GM23338 (cell line): ENCODE measurements at regions not wholly inside any gene's neighbourhood (a gene's known extent, or its start where the extent isn't known, plus 50 kb on each side); places are given as distances from the start of the nearest gene placed in this dataset.

Experiments used
- ATAC-seq: fragments of 200-7000 bp; cut with Tn5 transposase; 3 replicates; pipeline ENCODE4 v1.9.1; 2020
- DNase-seq: peaks from one replicate; pipeline ENCODE4 v3.0.0-alpha.2; 2015; ENCODE audit warnings: low spot score
- H2AFZ ChIP-seq: fragments of 200-600 bp; sonication (generic); 2 replicates; pipeline ENCODE4 v1.8.0; 2016; ENCODE audit warnings: antibody characterized with exemption, mild to moderate bottlenecking, moderate library complexity
- H3F3A ChIP-seq: fragments of 200-600 bp; sonication (generic); replicated peaks from 2 replicates; pipeline ENCODE4 v1.8.0; 2017; ENCODE audit warnings: antibody characterized with exemption, mixed run types, low read depth
- H3K27ac ChIP-seq: fragments of 200-600 bp; sonication (generic); 2 replicates; pipeline ENCODE4 v1.6.1; 2016; ENCODE audit warnings: low read depth
- H3K27me3 ChIP-seq: fragments of 200-600 bp; sonication (generic); 2 replicates; pipeline ENCODE4 v1.8.0; 2016; ENCODE audit warnings: mild to moderate bottlenecking, mixed run types, moderate library complexity; ENCODE audit not compliant: insufficient read depth
- H3K36me3 ChIP-seq: fragments of 200-600 bp; sonication (generic); 2 replicates; pipeline ENCODE4 v1.8.0; 2016; ENCODE audit warnings: mild to moderate bottlenecking; ENCODE audit not compliant: insufficient read depth
- H3K4me1 ChIP-seq: fragments of 200-600 bp; sonication (generic); 2 replicates; pipeline ENCODE4 v1.8.0; 2016; ENCODE audit warnings: mild to moderate bottlenecking, moderate library complexity; ENCODE audit not compliant: insufficient read depth
- H3K4me2 ChIP-seq: fragments of 200-600 bp; sonication (generic); 2 replicates; pipeline ENCODE4 v1.7.1; 2017; ENCODE audit warnings: mixed run types
- H3K4me3 ChIP-seq: fragments of 200-600 bp; sonication (generic); 2 replicates; pipeline ENCODE4 v1.6.1; 2016; ENCODE audit warnings: mixed run types
- H3K79me2 ChIP-seq: fragments of 200-600 bp; sonication (generic); replicated peaks from 2 replicates; pipeline ENCODE4 v1.8.0; 2017; ENCODE audit warnings: mild to moderate bottlenecking; ENCODE audit not compliant: insufficient read depth
- H3K9me2 ChIP-seq: fragments of 200-600 bp; sonication (generic); 2 replicates; pipeline ENCODE4 v1.8.0; 2017; ENCODE audit not compliant: insufficient read depth
- H4K20me1 ChIP-seq: fragments of 200-600 bp; sonication (generic); replicated peaks from 2 replicates; pipeline ENCODE4 v1.8.0; 2017; ENCODE audit warnings: mild to moderate bottlenecking; ENCODE audit not compliant: insufficient read depth
- H3K27ac Mint-ChIP-seq: 2 replicates; pipeline ENCODE4 v1.8.0; 2020; ENCODE audit warnings: inconsistent platforms, mild to moderate bottlenecking, moderate library complexity, mixed read lengths
- H3K27me3 Mint-ChIP-seq: 3 replicates; pipeline ENCODE4 v1.8.0; 2022; ENCODE audit warnings: low read depth, mild to moderate bottlenecking, moderate library complexity, mixed read lengths, inconsistent platforms; ENCODE audit not compliant: insufficient read depth, poor library complexity
- H3K36me3 Mint-ChIP-seq: 3 replicates; pipeline ENCODE4 v1.8.0; 2021; ENCODE audit warnings: low read depth, mild to moderate bottlenecking, inconsistent platforms, moderate library complexity, mixed read lengths
- H3K4me1 Mint-ChIP-seq: 3 replicates; pipeline ENCODE4 v1.8.0; 2020; ENCODE audit warnings: mild to moderate bottlenecking, inconsistent platforms, mixed read lengths
- H3K4me3 Mint-ChIP-seq: 3 replicates; pipeline ENCODE4 v1.8.0; 2021; ENCODE audit warnings: moderate library complexity, mild to moderate bottlenecking, inconsistent platforms, mixed read lengths
- H3K9me3 Mint-ChIP-seq: 3 replicates; pipeline ENCODE4 v1.8.0; 2020; ENCODE audit warnings: moderate library complexity, mild to moderate bottlenecking, inconsistent platforms, mixed read lengths
- CTCF ChIP-seq, 2 experiments: fragments of 200-600 bp in 1 of 2; sonication (generic) in 1 of 2; conservative IDR thresholded peaks; 2 replicates each; pipeline versions ENCODE4 v1.5.1 to v1.6.1; 2016 to 2017; ENCODE audit warnings: antibody characterized with exemption in 2 of 2, low read depth in 2 of 2, mild to moderate bottlenecking in 2 of 2, moderate library complexity in 1 of 2
- ETS1 ChIP-seq: IDR thresholded peaks from 2 replicates; pipeline ENCODE4 v1.6.1; 2016; ENCODE audit warnings: antibody characterized with exemption
- JUNB ChIP-seq: IDR thresholded peaks from one replicate; pipeline ENCODE4 v1.6.1; 2016; ENCODE audit warnings: antibody characterized with exemption; ENCODE audit not compliant: unreplicated experiment
- POLR2AphosphoS5 ChIP-seq: IDR thresholded peaks from 2 replicates; pipeline ENCODE4 v1.6.1; 2016; ENCODE audit warnings: antibody characterized with exemption, low read depth
- REST ChIP-seq: IDR thresholded peaks from one replicate; pipeline ENCODE4 v1.6.1; 2018; ENCODE audit warnings: antibody characterized with exemption; ENCODE audit not compliant: unreplicated experiment
- STAT1 ChIP-seq: IDR thresholded peaks from one replicate; pipeline ENCODE4 v1.6.1; 2016; ENCODE audit warnings: antibody characterized with exemption; ENCODE audit not compliant: unreplicated experiment
- ZNF331 ChIP-seq: fragments of 250-450 bp; sonication (Bioruptor Pico); IDR thresholded peaks from 2 replicates; pipeline ENCODE4 v1.5.0; 2020; ENCODE audit warnings: low read depth, mild to moderate bottlenecking, moderate library complexity
- ZNF462 ChIP-seq: fragments of 250-450 bp; sonication (Bioruptor Pico); IDR thresholded peaks from 2 replicates; pipeline ENCODE4 v1.5.0; 2020; ENCODE audit warnings: mild to moderate bottlenecking, moderate library complexity

GRCh38 chr1:219317762-219318353 is 144.2 kb downstream of the LYPLAL1 start:
- H3K9me2 ChIP-seq: no peaks in the 10 kb centered on the region
- DNase-seq (peak; percentile 71), ATAC-seq (peak; percentile 94)
- H3K4me1 Mint-ChIP-seq: peaks cover 3% of the 10 kb centered on the region; the same call in 2 of the 3 replicates
- H3K36me3 Mint-ChIP-seq: no peaks in the 10 kb centered on the region
- H3K27ac ChIP-seq: no peak overlapping the region
- no peak overlapping the region for H2AFZ ChIP-seq
- H3K4me2 ChIP-seq: no peak overlapping the region
- no peaks in the 10 kb centered on the region for H4K20me1 ChIP-seq
- no peak overlapping the region for H3K4me3 ChIP-seq
- no peak overlapping the region for H3K27ac Mint-ChIP-seq
- no peaks in the 10 kb centered on the region for H3K36me3 ChIP-seq
- H3K27me3 ChIP-seq: no peaks in the 10 kb centered on the region
- no peaks in the 10 kb centered on the region for H3K79me2 ChIP-seq
- H3K27me3 Mint-ChIP-seq: peaks cover 1% of the 10 kb centered on the region
- TF ChIP-seq ETS1 (no peak), CTCF (conservative IDR thresholded peaks at IDR 0.05; ENCODE audit: low read depth in 2 of 2) (peak; percentile 64 to 91), JUNB (no peak), POLR2AphosphoS5 (no peak), ZNF331 (no peak), REST (no peak), STAT1 (no peak), ZNF462 (CRISPR knock-in tag) (no peak)
- H3K4me1 ChIP-seq: no peaks in the 10 kb centered on the region
- no peaks in the 10 kb centered on the region; the same call in 2 of the 3 replicates for H3K9me3 Mint-ChIP-seq
- H3F3A ChIP-seq: no peaks in the 10 kb centered on the region
- no peak overlapping the region for H3K4me3 Mint-ChIP-seq
